Skeletal muscle cell (primary cell): ENCODE measurements at regions not wholly inside any gene's neighbourhood (a gene's known extent, or its start where the extent isn't known, plus 50 kb on each side); places are given as distances from the start of the nearest gene placed in this dataset.

Experiments
- DNase-seq: peaks from one replicate; pipeline ENCODE4 v3.0.0-alpha.2; 2010; ENCODE audit warnings: low read depth
- H3K4me3 ChIP-seq: 2 replicates; pipeline ENCODE4 v1.5.1; 2011; ENCODE audit warnings: low read depth, mild to moderate bottlenecking, control low read depth, low read length, moderate library complexity

DNA sequence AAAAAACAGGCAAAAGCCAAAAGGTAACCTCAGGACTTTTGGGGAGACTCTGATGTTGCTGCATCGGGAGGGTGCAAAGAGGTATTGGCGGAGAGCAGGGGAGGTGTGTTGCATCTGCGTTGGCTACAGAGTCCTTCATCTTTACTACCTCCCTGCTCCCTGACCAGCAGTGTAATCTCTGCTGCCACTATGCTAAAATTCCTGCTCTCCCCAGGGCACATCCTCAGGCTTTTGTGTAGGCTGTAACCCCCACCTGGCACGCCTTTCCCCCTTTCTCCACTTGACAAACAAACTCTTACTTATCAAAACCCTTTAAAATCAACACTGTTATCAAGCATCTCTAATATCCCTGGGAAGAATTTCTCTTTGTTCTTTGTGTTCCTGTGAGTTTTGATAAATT, 435.3 kb downstream of the HAPSTR1 start:
- DNase-seq = no peak
- no peak overlapping the region for H3K4me3 ChIP-seq

DNA sequence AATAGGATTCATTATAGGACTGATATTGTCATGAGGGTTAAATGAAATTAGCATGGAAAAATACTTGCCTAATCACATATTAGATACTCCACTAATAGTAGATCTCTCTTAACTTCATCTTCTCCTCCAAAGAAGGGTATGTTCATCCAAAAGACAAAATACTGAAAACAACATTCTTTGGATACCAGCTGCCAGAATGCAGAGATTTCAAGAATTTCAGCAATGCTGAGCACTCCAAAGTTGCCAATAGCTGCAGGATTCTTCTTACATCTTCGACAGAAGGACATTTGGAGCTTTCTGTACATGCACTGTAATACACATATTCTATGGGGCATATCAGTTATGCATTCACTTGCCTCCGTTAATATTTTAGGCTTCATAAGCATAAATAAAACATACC, 436.5 kb downstream of the HAPSTR1 start:
- DNase-seq = no peak
- no peak overlapping the region for H3K4me3 ChIP-seq

DNA sequence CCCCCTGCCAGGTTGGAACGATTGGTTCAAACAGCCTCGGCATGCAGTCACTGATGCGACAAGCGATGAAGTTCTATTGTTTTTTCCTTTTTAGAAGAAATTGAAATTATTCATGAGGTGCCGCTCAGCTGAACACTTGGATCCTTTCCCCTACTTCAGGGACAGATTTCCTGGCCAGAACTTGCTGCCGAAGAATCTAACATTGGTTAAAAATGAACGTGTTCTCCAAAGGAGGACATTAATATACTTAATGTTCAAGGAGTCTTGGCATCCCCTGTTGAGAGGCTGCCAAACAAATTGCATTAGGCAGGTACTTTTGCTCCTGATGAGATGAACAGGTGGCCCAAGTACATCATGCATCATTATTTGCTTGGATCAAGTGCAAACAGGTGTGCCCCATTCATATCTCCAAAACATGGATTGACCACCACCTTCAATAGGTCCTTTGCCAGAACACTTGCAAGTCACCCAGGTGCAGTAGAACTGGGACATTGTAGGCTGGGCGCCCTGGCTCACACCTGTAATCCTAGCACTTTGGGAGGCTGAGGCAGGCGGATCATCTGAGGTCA, 437.2 kb downstream of the HAPSTR1 start:
- DNase-seq = no peak
- no peak overlapping the region for H3K4me3 ChIP-seq

DNA sequence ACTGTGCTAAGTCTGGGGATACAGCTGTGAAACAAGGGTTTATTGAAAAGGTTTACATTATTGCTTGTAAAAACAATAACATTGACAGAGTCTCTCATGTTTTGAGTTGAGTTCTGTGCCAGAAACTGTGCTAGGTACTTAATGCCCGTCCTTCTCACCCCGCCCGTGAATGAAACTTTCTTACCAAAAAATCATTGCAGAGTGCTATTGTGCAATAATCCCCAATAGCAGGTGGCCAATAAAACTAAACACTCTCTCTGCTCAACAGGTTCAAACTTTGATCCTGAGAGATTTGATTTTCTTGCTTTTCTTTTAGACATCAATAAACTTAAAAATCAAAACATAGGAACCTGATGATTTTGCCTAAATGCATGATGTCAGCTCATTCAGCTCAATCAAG, 441.6 kb downstream of the HAPSTR1 start:
- H3K4me3 ChIP-seq = no peak overlapping the region
- DNase-seq = no peak

DNA sequence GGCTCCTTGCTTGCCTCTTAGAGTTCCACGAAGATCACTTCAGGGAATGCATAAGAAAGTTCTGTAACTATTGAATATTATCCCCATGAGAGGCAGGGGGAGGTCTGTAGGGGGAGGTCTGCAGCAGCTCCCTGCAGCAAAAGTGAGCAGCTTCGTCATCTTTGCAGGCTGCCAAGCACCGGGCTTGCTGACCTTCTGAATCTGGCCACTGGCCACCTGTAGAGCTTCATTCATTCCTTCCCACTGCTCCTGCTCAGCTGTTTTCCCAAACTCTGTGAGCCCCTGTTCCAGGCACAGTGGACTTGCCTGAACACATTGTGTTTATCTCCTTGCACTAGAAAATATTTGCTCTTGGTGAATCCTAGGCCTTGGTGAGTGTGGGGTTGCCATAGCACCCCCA, 443.3 kb downstream of the HAPSTR1 start:
- DNase-seq = no peak
- H3K4me3 ChIP-seq = no peak overlapping the region

DNA sequence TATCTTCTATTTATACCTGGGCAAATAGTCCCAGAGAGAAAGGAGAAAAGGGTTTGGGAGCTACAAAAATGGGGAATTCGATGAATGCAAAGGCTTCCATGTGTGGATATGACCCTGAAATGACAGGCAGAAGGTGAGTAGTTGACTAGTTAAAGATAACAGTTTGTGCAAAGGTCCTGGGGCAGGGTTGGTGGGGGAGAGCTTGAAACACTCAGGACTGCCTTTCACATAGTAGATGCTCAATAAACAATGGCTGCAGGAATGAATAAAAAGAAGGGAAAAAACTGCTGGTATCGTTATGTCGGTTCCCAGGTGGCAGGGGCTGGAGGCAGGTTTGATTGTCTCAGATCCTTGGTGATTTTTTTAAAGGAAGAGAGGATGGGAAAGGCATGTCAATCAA, 445.5 kb downstream of the HAPSTR1 start:
- H3K4me3 ChIP-seq = no peak overlapping the region
- DNase-seq = no peak

DNA sequence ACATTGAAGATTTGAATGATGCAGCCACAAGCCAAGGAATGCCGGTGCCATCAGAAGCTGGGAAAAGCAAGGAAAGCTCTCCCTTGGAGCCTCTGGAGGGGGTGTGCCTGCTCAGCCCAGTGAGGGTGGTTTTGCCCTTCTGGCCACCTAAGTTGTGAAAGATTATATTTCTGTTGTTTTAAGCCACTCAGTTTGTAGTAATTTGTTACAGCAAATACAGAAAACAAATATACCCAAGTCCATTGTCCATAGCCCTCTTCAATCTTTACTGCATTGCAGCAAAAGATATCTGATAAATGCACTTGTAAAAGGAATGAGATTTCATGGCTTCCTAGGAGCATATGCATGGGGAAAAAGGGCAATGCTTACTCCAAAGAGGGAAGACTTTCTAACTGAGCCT, 447.9 kb downstream of the HAPSTR1 start:
- DNase-seq = no peak
- H3K4me3 ChIP-seq = no peak overlapping the region

DNA sequence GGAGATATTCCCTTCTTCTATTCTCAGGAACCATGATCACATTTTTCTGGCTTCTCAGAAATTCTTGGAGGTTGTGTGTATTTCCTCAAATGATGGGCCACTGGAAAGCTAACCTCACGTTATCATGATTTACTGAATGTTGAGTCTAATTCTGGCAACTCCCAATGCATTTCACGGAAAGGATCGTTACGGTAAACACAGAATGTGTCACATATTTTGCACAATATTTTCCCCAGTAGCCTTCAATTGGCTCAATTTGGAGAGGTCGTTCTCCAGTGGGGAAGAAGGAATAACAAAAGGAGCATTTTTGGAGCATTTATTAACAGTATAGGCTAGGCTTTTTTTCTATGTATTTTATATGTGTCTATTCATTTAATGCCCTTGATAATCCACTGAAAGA, 450.3 kb downstream of the HAPSTR1 start:
- DNase-seq = no peak

DNA sequence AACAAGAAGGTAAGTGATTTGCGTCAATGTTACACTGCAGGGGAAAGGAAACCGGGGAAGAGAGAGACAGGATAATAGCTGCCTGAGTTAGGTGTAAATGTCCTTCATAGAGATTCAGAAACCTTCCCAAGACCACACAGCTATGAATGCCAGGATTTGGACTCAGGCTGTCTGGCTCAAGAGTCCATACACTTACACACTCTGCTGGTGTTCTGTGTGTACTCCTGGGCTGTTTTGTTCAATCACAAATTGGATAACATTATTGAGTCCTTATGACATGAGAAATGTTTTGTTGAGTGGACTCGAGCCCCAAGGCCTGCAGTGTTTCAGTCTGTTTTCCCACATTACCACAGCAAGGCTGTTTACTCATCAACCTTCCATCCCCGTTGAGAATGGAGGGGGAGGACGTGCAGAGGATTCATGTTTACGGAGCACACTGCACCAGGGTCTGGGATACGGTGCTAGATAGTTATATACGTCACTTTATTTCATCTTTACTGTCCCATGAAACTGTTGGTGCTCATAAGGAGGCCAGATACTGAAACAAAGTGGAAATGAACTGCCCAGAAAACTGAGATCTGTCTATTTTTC, 450.8 kb downstream of the HAPSTR1 start:
- no peak for DNase-seq
- H3K4me3 ChIP-seq = no peak overlapping the region

More for the DNA sequence above, 450.3 kb downstream of the HAPSTR1 start:
- H3K4me3 ChIP-seq = no peak overlapping the region

DNA sequence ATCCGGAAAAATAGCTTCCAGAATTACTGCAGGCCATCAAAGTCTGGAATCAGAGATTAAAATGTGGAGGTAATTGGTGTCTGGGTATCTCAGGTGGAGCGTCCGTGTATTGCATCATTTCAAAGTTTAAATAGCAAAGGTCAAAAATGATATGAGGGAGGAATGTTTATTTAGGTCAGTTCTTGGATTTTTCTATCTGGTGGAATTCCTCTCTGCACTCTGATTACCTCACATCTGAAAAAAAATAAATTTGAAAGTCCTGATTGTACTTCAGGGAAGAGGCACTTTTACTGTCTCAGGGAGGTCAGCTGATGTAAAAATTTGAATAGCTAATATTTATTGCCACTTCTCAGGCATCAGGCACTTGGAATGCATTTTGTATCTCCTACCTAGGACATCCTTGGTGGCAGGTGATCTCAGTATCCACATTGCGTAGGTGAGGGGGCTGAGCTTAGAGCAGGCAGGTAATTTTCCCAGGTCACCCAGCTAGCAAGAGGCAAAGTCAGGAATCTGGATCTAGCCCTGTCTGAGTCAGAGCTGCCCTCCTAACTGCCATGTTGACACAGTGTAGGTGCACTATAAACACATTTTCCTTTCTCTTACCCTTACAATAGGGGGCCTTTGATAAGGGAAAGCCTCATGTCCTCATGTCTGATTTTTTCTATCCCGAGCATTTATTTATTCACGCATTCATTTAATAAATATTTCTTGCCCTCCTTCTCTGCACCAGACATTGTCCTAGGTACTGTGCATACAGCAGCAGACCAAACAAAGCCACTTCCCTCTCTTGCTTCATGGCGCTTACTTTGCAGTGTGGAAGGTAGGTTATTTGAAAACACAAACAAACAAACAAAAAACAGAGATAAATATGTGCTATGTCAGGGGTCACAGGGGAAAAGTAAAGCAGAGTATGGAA, 454.3 kb downstream of the HAPSTR1 start:
- no peak for DNase-seq
- no peak overlapping the region for H3K4me3 ChIP-seq

DNA sequence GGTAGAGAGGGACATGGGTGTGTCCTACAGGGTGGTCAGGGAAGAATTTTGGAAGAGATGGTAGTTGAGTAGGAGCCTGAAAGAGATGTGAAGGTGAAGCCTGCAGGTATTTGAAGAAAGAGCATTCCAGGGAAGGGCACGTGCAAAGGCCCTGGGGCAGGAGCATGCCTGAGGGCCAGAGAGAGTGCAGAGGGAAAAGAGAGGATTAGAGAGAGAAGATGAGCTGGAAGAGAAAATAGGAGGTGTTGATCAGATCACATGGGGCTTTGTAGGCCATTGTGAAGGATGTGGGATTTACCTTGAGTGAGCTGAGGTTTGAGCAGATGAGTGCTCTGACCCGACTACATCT, 455.0 kb downstream of the HAPSTR1 start:
- no peak for DNase-seq
- no peak overlapping the region for H3K4me3 ChIP-seq

DNA sequence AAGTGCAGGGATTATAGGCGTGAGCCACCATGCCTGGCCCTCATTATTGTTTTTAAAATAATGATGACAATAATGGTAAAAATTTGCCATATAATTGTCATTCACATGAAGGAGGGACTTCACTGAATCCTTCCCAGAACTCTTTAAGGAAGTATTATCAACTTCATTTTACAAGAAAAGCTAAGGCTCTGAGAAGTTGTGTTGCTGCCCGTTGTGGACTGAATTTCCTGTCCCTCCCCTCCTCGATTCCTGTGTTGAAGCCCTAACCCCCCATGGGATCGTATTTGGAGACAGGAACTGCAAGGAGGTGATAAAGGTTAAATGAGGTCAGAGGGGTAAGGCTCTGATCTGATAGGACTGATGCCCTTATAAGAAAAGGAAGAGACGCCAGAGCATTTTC, 458.0 kb downstream of the HAPSTR1 start:
- DNase-seq = no peak
- no peak overlapping the region for H3K4me3 ChIP-seq

DNA sequence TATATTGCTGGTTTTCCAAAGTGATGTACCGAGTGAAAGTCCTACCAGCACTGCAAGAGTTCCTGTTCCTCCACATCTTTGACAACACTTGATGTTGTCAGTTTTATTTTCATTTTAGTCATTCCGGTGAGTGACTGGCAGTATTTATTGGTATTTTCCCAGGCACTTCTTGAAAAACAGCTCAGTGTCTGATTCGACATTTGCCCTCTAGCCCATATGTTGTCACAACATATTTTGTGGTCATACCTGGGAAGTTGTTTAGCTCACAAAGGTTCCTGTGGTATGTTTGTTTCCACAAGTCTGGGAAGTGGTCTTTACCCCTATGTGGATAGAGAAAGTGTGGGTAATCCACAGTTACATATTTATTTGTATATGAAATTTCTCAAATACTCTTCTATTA, 463.6 kb downstream of the HAPSTR1 start:
- DNase-seq = no peak
- H3K4me3 ChIP-seq = no peak overlapping the region

DNA sequence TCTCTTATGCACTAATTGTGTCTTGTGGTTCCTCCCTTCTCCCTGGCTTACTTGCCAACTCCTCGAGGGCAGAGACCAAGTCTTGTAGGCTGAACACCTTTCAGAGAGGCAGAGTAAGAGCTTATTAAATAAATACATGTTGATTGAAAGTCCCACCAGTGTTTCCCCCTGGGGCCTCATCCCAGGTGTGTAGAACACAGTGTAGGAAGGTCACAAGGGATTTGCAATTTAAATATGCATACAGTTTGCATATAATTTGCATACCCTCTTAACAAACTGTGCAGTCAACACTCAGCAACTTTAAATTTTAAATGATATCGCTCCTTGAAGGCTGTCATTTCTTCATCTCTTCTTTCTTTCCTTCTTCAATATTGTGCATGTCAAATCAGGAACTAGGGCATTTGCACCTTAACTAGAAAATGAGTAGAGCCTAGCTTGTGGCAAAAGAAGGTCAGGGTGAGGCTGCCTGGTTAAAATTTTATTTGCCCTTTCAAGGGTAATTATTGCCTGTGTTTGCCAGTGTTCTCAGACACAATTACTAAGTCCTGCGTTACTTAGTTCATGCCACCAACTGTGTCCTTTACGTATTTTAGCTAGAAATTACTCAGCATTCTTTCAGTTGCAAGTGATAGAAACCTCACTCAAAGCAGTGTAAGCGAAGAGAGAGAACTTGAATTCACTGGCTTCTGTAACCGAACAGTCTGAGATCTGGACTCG, 465.7 kb downstream of the HAPSTR1 start:
- H3K4me3 ChIP-seq = no peak overlapping the region
- no peak for DNase-seq

DNA sequence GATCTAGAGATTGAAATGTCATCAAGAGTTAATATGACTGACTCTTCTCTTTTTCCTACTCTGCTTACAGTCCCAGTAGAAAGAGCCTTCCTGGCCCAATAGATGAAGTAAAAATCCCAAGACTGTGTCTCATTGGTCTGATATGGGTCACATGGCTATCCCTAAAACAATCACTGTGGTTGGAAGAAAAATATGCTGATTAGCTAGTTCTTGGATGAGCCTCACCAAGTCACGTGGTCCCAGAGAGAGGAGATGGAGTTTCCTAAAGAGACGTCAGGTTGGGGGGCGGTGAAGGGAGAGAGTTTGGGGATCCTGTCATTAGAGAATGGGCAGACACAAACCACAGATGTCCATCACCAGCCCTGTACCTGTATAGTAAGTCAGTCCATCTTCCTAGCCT, 466.3 kb downstream of the HAPSTR1 start:
- H3K4me3 ChIP-seq = no peak overlapping the region
- DNase-seq = no peak

DNA sequence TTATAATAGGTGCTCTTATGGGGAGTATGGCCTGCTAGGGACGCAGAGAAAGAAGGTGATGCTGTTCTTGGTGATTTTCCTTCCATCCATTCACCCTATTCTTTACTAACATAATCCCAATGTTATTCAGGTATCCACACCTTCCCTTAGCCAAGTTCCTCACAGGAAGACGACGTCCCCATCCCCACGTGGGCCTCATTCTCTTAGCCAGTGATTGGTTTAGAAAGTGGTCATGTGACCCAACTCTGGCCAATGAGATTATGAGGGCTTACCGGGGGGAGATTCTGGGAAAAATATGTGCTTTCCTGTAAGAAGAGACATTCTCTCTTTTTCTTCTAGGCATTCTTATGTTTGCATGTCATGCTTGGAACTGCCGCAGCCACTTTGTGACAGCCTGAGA, 474.7 kb downstream of the HAPSTR1 start:
- H3K4me3 ChIP-seq = no peak overlapping the region
- no peak for DNase-seq

DNA sequence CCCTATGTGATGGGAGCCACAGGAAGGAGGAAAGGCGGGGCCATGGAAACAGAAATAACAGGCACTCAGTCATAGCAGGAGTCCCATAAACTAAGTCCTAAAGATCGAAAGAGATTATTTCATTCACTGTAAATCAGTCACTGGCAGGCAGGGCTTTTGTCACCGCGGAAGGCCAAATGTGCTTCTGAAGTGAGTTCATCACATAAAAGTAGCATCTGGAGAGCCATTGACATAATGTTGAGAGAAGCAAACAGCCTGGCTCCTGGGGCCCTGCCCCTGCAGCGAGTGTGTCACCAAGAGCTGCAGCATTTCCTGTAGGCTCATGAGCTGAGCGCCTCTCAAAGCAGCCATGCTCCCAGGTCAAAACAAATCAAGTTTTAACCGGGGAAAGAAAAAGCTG, 476.2 kb downstream of the HAPSTR1 start:
- no peak overlapping the region for H3K4me3 ChIP-seq
- DNase-seq = no peak

DNA sequence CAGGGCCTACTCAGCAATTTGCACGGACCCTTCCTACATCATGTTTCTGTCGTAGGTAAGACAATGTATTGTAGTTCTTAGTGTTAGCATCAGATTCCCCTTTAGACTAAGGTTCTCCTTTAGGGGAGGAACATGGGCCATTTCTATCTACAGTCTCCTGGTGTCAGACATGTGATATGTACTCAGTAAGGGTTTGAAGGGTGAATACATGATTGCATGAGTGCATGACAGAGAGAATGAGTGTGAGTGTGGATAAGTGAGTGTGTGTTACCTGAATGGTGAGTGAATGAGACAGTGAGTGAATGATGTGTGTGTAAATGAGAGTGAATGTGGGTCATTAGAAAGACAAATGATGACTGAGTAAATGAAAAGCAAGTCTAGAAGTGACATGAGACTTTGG, 476.8 kb downstream of the HAPSTR1 start:
- DNase-seq = no peak

DNA sequence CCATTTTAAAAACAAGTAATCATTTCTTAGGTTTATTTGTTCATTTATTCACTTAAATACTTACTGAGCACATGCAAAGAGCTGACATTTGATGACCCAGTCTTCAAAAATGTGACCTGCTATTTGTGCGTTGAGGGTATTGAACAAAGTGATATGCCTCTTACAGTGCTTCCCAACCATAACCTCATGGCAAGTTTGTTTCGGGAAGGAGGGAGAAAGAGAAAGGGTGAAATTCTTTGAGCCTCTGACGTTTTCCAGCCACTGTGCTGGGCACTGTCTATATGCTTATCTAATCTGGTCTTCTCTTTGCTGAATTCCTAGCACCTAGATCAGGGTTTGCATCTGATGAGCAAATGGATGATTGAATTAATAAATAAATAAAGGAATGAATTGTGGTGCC, 479.1 kb downstream of the HAPSTR1 start:
- DNase-seq = no peak

More for the DNA sequence above, 476.8 kb downstream of the HAPSTR1 start:
- H3K4me3 ChIP-seq = no peak overlapping the region

DNA sequence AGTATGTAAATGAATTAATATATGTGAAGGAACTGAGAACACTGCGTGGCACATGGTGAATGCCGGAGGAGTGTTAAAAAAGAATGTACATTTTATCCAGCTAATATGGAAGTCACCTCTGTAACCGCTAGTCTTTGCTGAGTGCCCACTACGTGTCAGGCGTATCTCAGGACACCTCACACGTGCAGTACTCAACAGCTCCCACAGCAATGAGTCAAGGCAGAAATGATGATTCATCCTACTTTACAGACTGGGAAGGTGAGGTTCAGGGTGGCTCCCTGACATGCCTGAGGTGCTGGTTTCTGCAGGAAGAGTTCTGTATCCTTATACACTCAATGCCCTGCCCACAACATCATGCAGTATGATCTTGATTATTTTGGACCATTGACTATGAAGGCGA, 487.0 kb downstream of the HAPSTR1 start:
- no peak for DNase-seq
- H3K4me3 ChIP-seq = no peak overlapping the region

More for the DNA sequence above, 479.1 kb downstream of the HAPSTR1 start:
- no peak overlapping the region for H3K4me3 ChIP-seq
